ENCODE measurements at regions not wholly inside any gene's neighbourhood (a gene's known extent, or its start where the extent isn't known, plus 50 kb on each side); places are given as distances from the start of the nearest gene placed in this dataset.

GRCh38 chr10:111703986-111704385 lies 479.6 kb downstream of the GPAM start:
- no peak overlapping the region for H3K4me3 ChIP-seq (ENCODE audit: insufficient read depth, low read depth, low read length)
- no peak overlapping the region for H3K14ac ChIP-seq (replicated peaks; ENCODE audit: low read depth, low read length)
- H2AK9ac ChIP-seq (replicated peaks; ENCODE audit: low read depth, low read length, poor library complexity): no peak overlapping the region
- no peak overlapping the region for H3K4ac ChIP-seq (ENCODE audit: low read depth, low read length)
- dilution Hi-C loops (cut with HindIII; ENCODE audit: low sequenced_read_pairs, unreplicated experiment): no loop called here
- no CpG with 5 or more reads among the region's 2 CpGs for WGBS, 2 experiments (ENCODE audit: extremely low coverage in 2 of 2, insufficient read length in 1 of 2)
- no peak overlapping the region for H4K91ac ChIP-seq (ENCODE audit: insufficient read depth, low read depth, low read length)
- no peaks in the 10 kb centered on the region for H3K27me3 ChIP-seq (ENCODE audit: control insufficient read depth, insufficient read depth, low read length)
- no peak overlapping the region for H4K5ac ChIP-seq (ENCODE audit: low read depth, low read length)
- H3K27ac ChIP-seq (ENCODE audit: insufficient read depth, low read length): no peak overlapping the region
- ChIA-PET CTCF (no interaction called here), POLR2A (ENCODE audit: unreplicated experiment) (no interaction called here)
- no peak overlapping the region for H2AK5ac ChIP-seq (ENCODE audit: low read depth, low read length)
- DNase-seq: no peak
- no peaks in the 10 kb centered on the region for H3K79me1 ChIP-seq (ENCODE audit: low read depth in 1 of 2, low read length in 2 of 2)
- TF ChIP-seq RCOR1 (IDR thresholded peaks at IDR 0.05; ENCODE audit: insufficient replicate concordance, low read length) (no peak), POLR2A (IDR thresholded peaks at IDR 0.05; ENCODE audit: low read depth, low read length) (no peak), SMC3 (IDR thresholded peaks at IDR 0.05; ENCODE audit: low read depth, low read length) (no peak), MAZ (IDR thresholded peaks at IDR 0.05; ENCODE audit: borderline replicate concordance, low read depth, low read length) (no peak), MXI1 (IDR thresholded peaks at IDR 0.05; ENCODE audit: borderline replicate concordance, low read depth, low read length) (no peak), RFX5 (IDR thresholded peaks at IDR 0.05; ENCODE audit: low read depth, low read length) (no peak), CEBPB (IDR thresholded peaks at IDR 0.05; ENCODE audit: low read depth, low read length) (no peak), CHD1 (IDR thresholded peaks at IDR 0.05; ENCODE audit: low read depth, low read length) (no peak), MAFK (IDR thresholded peaks at IDR 0.05; ENCODE audit: low read depth, low read length) (no peak), NFE2L2 (IDR thresholded peaks at IDR 0.05; ENCODE audit: low read depth, low read length) (no peak), USF2 (IDR thresholded peaks at IDR 0.05; ENCODE audit: low read depth, low read length) (no peak), BHLHE40 (IDR thresholded peaks at IDR 0.05; ENCODE audit: low read depth, low read length) (no peak)
- TF ChIP-seq, protein P1, sequence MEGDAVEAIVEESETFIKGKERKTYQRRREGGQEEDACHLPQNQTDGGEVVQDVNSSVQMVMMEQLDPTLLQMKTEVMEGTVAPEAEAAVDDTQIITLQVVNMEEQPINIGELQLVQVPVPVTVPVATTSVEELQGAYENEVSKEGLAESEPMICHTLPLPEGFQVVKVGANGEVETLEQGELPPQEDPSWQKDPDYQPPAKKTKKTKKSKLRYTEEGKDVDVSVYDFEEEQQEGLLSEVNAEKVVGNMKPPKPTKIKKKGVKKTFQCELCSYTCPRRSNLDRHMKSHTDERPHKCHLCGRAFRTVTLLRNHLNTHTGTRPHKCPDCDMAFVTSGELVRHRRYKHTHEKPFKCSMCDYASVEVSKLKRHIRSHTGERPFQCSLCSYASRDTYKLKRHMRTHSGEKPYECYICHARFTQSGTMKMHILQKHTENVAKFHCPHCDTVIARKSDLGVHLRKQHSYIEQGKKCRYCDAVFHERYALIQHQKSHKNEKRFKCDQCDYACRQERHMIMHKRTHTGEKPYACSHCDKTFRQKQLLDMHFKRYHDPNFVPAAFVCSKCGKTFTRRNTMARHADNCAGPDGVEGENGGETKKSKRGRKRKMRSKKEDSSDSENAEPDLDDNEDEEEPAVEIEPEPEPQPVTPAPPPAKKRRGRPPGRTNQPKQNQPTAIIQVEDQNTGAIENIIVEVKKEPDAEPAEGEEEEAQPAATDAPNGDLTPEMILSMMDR (conservative IDR thresholded peaks at IDR 0.05; ENCODE audit: low read depth, low read length): no peak
- no peak for ATAC-seq (ENCODE audit: low read depth)
- H4K20me1 ChIP-seq (ENCODE audit: insufficient read depth, low read length): no peaks in the 10 kb centered on the region
- no peaks in the 10 kb centered on the region for H3K4me1 ChIP-seq (ENCODE audit: control insufficient read depth, insufficient read depth, low read length)
- H3K23ac ChIP-seq (ENCODE audit: low read depth, low read length): no peak overlapping the region
- no TSS peak for BruUV-seq (replicated peaks)
- H3K9me1 ChIP-seq (ENCODE audit: insufficient read depth, low read length): no peaks in the 10 kb centered on the region
- no peak overlapping the region for H3K9ac ChIP-seq (ENCODE audit: low read depth, low read length)
- no peak overlapping the region for H2BK120ac ChIP-seq (ENCODE audit: low read depth, low read length)
- H3K56ac ChIP-seq (ENCODE audit: extremely low read depth, insufficient read depth, low read length): no peak overlapping the region
- H3K9me3 ChIP-seq (ENCODE audit: control insufficient read depth, insufficient read depth, low read length): peaks cover 6% of the 10 kb centered on the region
- intact Hi-C loops (cut with micrococcal nuclease): no loop called here
- H2AFZ ChIP-seq (replicated peaks; ENCODE audit: low read length, poor library complexity): no peak overlapping the region
- no peak overlapping the region for H4K8ac ChIP-seq (ENCODE audit: low read depth in 2 of 2, low read length in 2 of 2)
- in situ Hi-C loops (cut with MboI; ENCODE audit: low sequenced_read_pairs): no loop called here
- no peak overlapping the region for H3K4me2 ChIP-seq (ENCODE audit: low read depth, low read length)
- H2BK20ac ChIP-seq (ENCODE audit: low read depth, low read length): no peak overlapping the region
- no peak overlapping the region for H3K18ac ChIP-seq (ENCODE audit: low read depth, low read length)
- H3K36me3 ChIP-seq (ENCODE audit: control insufficient read depth, insufficient read depth, low read length): no peaks in the 10 kb centered on the region
- H2BK5ac ChIP-seq (ENCODE audit: low read depth, low read length, poor library complexity, severe bottlenecking): no peak overlapping the region
- H2BK15ac ChIP-seq (ENCODE audit: low read depth, low read length): no peak overlapping the region
